Right lobe of liver (tissue), 4 donors: ENCODE measurements at regions not wholly inside any gene's neighbourhood (a gene's known extent, or its start where the extent isn't known, plus 50 kb on each side); places are given as distances from the start of the nearest gene placed in this dataset.

ENCODE experiments used
- CTCF ChIP-seq, 4 donors: fragments of 200-600 bp in 3 of 4; fragments of 450-650 bp in 1 of 4; IDR thresholded peaks; one replicate each; pipeline versions ENCODE4 v1.5.1 to v1.8.0; 2016 to 2022; ENCODE audit warnings: antibody characterized with exemption in 4 of 4, mild to moderate bottlenecking in 2 of 4
- POLR2A ChIP-seq: fragments of 450-650 bp; IDR thresholded peaks from one replicate; pipeline ENCODE4 v1.6.1; 2017; ENCODE audit warnings: antibody characterized with exemption, mild to moderate bottlenecking
- donor health status: DM: no; HTN: no; CAD: no.
- donor health status: DM: no; HTN: no; CAD: no.
- donor health status: DM: no; HTN: yes; CAD: no.

- no peak for TF ChIP-seq CTCF (IDR thresholded peaks at IDR 0.05)
- no peak for TF ChIP-seq POLR2A
Observed at GRCh38 chr10:109159351-109159750, 764.0 kb downstream of the XPNPEP1 start.
